COLO668 (cell line): ENCODE measurements at regions not wholly inside any gene's neighbourhood (a gene's known extent, or its start where the extent isn't known, plus 50 kb on each side); places are given as distances from the start of the nearest gene placed in this dataset.

Experiments used
- DNase-seq: peaks from one replicate; lab custom pipeline; 2025; ENCODE audit not compliant: unreplicated experiment; lab: John Stamatoyannopoulos, UW

DNA sequence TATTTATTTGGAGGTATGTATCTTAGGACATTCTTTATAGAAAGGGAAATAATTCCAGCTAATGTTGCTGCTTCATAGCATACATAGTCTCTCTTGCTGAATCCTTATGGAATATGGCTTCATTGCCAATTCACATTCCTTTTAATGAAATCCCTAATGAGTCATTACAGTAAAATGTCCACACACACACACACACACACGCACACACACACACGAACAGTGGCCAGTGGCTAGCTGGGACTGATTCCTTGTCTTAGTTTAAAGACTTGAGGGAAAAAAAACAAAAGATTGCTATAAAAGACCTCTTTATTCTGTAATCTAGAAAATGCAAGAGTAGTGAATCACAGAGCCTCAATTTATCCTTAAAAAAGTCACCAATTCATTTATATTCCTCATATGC lies 301.6 kb downstream of the SLITRK6 start:
- DNase-seq = no peak

DNA sequence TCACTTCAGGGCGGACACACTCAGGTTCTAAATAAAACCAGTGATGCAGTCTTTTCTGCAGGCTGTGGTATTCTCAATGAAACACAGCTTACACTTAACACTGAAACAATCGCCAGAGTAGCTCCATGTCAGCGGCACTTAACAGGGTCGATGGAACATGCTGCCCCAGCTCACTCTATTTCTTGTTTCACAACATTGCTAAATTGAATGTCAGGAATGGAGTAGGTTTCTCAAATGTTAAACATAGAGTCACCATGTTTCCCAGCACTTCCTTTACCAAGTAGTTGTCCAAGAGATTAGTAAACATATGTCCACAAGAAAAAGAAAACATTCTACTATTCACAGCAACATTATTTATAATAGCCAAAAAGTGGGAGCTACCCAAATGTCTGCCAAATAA lies 306.9 kb downstream of the SLITRK6 start:
- DNase-seq = no peak

DNA sequence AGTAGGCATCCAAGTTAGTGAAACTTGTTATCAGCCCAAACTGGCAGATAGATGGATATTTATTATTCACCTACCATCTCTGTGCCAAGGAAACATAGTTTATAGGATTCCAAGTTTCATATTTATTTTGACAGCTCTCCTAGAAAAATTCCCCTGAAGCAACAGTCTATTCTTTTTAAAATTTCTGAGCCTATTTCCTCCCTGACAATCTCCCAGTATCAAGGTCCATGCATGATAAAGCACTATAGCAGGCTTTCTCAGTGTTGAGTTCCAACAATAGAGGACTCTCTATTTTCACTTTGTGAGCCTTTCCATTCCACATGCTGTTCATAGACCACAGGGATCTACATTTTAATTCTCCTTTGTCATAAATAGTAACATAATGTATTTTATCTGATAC lies 312.6 kb downstream of the SLITRK6 start:
- DNase-seq = no peak

DNA sequence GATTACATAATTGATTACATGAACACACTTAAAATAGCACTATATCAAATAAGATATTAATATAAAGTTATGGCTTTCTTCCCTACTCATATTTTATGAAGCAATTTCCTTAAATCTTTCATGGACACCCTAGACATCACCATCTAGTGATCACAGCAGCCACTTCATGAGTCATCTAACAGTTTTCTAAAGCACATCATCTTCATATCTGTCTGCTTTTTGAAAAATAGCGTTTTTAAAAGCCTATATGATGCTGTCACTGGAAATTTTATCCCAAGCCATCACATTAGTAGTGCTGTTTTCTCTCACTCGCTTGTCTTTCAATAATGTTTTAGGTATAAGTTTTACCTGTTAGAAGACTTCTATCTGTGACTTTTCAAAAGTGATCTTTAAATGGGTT lies 326.1 kb downstream of the SLITRK6 start:
- DNase-seq = no peak

DNA sequence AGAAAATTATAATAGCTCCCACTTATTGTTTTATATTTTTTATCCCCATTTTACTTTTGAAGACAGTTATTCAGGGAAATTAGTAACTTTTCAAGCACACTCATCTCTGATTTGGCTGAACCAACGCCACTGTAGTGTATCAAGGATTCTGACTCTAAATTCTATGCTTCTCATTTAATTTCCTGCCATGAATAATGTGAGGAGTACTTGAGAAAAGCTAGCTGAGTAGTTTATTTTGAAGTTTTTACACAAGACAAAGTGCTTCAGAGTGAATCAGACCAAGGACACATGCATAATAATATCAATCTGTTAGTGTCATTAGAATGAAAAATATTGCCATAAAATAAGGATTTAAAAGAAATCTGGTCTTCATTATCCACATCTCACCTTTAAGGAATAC lies 329.9 kb downstream of the SLITRK6 start:
- no peak for DNase-seq

DNA sequence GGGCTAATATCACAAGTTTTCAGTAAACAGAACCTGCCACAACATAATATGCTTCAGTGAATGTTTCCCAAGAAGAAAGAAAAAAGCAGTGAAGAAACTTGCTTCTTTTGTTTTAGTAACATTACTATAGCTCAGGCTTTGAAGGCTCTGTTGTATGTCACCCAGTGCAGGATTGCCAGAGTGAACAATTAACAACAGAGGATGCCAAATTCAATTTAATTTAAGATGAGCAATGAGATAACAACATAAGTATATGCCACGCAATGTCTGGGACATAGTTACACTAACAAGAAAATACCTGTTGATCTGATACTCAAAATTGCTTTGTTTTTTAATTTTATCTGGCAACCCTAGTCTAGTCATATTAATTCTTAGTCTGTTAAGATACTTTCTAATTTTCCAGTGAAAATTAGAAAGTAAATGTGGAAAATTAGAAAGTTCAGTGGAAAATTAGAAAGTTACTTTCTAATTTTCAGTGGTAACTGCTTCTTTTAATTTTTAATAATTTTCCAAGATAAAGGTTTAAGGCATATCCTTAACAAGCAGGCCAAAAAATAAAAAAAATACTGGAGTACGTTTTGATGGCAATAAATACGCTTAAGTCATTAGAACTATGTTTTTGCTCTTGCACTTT lies 336.3 kb downstream of the SLITRK6 start:
- no peak for DNase-seq

DNA sequence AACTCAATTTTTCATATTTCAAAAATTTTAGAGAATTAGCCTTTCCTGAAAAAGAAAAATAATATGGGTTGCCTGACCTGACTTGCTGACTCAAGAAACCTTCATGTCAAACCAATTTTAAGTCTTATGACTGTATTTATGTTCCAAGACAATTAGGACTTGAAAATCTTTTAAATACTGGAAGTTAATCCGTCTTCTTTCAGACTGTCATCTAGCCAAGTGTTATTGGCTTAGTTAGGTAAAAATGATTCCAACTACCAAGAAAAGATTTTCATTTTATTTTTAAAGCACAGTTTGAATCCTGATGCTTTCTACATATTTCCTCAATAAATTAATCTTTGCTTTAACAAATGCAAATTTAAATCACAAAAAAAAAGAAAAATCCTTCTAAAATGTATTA lies 337.6 kb downstream of the SLITRK6 start:
- DNase-seq = no peak

DNA sequence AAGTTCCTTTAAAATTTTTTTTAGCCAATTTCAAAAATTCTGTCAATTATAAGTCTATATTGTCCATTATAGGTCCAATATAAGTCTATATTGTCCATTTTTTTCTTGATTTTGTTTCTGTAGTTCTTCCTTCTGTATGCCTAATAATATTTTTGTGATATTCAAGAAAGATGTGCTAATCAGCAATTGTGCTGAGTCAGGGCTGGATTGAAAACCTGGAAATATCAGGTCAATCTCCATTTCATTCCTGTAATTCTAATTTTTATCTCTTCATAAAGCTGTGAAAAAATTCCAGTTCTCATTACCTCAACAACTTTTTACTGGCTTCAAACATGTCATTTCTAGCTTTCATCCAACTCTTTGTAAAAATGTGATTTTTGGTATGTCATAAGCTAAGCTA lies 353.7 kb downstream of the SLITRK6 start:
- no peak for DNase-seq

DNA sequence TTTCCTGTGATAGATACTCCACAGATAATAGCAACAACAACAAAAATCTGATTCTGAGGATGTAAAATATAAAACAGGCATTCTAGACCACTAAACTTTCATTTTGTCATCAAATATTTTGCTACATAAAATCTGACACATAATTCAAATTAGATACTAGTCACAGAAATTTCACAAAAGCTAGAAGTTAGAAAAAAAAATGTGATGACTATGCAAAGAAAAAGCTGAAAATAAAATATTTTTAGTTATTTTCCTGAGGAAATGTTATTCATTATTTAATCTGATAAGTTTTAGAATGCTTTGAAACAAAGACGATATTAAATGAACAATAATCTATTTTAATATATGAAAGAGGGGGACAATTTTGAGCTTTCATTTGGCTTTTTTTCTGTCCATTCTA lies 357.2 kb downstream of the SLITRK6 start:
- DNase-seq = no peak

DNA sequence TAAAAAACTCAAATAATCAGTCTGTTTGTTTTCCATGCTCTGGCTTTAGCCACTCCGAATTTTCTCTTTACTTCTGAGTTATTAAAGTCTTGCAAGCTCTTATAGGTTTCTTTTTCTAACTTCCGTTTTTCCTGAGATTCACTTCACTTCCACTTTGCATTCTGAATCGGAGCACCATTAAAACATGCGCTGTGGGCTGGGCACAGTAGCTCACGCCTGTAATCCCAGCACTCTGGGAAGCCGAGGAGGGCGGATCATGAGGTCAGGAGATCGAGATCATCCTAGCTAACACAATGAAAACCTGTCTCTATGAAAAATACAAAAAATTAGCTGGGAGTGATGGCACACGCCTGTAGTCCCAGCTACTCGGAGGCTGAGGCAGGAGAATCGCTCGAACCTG lies 357.9 kb downstream of the SLITRK6 start:
- DNase-seq = no peak

DNA sequence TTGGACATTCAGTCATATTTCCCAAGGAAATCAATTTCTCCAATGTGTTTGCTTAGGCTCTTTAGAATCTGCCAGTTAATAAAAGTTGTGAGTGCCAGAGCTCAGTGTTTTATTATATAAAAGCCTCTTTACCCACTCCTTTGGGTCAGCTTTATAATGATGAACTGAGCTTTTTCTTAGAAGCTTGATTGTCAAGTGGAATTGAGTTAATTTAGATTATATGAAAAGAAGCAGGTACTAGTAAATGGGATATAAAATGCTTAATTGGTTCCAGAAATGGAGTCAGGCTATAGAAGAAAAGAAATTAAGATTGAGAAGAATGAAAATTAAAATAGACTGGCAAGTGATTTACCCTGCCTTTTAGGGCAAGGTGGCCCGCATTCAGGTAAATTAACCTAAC lies 363.2 kb downstream of the SLITRK6 start:
- DNase-seq = no peak

DNA sequence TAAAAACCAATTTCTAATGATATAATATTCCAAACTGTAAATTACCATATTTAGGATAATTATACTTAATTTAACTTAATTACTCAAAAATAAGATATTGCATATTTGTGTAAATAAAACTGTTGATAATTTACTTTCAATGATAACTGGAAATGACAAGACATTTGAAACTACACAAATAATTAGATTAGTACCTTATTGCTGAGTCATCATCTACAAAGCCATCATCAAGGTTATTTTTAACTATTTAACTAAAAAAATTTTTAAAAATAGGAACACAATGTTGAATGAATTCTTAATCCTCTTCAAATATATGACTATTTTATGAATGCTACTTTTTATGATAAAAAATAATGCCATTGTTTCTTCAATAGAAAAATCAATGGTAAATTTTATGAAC lies 364.3 kb downstream of the SLITRK6 start:
- DNase-seq = no peak

DNA sequence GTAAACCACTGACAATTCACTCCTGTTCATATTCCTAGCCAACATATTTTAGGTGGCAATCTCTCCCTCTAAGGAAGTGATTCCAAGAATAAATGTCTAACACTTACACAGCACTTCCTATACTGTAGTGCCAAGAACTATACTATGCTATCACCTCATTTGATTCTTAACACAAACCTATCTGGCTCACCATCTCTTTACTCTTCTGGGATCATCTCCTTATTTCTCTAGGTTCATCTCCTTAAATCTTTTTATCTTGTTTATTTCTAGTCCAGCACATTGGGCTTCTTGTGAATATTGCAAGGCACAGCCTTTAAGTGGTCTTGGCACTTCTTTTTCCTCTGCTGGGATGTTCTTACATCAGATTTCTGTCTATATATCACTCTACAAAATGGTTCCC lies 366.3 kb downstream of the SLITRK6 start:
- DNase-seq = no peak

DNA sequence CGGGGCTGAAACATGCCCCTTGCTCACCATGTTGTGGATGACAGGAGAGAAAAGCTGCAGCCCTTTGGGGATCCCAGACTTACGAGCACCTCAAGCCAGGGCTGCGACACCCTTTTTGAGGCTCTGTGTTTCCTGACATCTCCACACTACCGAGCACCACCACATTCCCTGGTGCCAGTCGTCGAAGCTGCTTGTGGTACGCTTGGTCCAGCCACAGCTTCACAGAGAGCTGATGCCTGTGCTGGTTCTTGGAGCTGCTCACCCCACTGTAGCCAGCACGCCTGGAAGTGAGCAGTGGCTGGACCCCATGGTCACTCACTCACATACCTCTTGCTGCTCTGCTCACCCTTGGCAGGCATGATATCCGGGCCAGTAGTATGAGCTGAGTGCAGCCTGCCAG lies 367.5 kb downstream of the SLITRK6 start:
- DNase-seq = no peak

DNA sequence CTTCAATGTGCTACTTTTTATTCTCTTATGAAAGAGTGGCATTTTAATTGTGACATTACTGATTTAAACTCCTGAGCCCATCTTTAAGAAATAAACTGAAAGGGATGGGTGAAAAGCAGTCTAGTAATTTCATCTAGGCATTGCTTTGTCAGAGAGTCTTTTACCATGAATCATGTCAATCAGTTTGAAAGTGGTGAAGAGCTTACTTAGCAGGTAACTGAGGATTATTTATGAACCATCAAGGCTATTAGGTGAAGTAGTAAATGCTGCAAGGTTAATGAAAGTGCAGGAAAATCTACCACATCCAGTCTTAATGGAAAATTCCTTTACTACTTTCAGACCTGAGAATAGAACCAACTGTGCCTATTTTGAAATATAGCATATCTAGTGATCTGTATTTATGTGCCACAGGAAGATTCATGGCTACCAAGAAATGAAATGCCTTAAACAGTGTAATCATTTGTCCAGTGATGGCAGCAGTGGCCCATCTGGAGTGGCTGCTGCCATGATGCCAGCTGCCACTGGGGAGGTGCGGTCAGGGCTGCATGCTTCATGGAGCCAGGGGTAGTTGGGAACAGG lies 368.9 kb downstream of the SLITRK6 start:
- no peak for DNase-seq

DNA sequence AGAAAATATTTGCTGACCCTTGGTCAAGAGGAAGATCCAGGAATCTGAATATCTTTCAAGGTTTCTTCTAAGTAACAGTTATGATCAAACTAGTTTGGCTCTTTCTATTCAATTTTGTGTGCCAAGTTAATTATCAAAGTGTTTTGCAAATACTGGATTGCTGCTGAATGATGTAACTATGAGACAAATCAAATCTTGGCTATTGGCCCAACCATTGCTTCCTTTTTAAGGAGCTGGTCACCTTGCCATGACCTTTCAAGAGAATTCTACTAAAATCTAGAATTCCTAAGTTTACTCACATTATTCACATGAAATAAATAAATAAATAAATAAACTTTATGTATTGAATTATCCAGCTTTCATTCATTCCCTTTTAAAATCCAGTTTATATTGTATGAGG lies 371.8 kb downstream of the SLITRK6 start:
- DNase-seq = no peak

DNA sequence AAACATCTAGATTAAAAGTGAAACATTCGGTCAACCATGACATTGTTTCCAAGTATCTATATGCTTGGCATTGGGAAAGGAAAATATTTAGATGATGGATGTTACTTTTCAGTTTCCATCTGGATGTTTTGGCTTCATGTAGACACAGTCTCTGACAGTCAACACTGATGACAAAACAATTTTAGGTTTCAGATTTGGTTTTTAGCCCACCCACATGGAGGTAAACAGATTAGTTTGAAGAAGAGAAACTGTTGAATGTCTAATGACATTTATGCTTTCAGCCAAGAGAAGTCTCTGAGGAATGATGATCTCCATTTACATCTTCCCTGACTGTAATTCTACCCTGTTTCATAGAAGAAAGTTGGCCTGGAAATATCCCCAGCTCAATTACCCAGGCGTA lies 379.1 kb downstream of the SLITRK6 start:
- no peak for DNase-seq

DNA sequence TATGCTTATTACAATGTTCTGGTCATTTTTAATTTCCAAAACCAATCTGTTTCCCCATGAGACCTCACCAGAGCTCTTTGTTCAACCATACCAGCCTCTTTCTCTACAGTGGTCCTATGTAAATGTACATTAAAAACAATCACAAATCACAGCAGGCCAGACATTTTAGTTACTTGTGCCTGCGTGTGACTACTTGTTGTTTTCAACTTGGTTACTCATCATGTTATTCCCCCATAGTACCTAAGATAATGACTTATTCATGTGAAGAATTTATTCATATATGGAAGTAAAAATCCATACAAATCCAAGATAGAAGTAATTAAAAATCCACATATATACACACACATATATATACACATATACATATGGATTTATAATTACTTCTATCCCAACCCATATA lies 379.6 kb downstream of the SLITRK6 start:
- no peak for DNase-seq

DNA sequence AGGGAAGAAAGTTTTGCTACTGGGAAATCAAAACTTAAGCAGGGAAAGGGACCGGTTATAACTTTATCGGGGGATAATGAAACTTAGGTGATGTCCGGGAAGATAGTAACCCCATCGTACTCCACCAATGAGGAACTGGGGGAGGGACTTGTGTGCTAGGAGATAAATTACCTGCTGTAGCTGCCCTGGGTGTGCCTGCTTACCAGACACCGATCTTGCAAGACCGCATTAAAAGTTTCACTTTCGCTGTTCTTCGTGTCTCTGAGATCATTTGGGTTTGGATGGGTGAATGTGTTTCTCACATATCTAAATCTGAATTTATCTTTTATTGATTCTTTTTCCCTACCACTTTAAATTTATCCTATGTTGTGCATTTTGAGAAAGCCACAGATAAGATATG lies 381.4 kb downstream of the SLITRK6 start:
- DNase-seq = no peak

DNA sequence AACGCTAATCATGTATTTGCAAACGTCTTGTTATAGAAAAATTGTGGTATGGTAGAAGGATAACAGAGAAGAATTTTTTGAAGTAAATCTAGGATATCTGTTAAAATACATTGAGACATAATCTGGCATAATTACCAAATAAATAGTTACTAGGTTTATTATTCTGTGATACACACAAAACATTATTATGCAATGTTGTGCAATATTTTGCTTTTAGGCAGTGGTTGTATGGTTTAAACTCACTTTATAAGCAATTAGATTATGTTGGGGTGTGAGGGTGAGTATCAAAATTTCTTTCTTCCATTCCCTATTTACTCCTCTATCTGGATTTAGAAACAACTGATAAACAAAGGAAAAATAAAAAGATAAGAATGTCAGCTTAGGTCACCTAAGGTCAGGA lies 385.6 kb downstream of the SLITRK6 start:
- no peak for DNase-seq

DNA sequence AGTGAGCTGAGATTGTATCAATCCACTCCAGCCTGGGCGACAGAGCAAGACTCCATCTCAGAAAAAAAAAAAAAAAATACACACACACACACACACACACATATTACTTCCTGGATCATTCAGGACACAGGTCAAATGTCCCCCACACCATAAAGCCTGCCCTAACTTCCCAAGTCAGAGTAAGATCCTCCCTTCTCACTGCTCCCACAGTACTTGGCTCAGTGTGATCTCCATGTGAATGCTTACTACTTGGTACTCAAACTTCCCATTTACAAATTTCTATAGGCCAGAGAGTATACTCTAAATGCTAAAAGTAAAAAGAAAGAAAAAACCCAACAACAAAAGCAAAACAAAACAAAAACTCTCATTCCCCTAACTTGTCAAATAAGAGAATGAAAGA lies 386.8 kb downstream of the SLITRK6 start:
- DNase-seq = no peak

DNA sequence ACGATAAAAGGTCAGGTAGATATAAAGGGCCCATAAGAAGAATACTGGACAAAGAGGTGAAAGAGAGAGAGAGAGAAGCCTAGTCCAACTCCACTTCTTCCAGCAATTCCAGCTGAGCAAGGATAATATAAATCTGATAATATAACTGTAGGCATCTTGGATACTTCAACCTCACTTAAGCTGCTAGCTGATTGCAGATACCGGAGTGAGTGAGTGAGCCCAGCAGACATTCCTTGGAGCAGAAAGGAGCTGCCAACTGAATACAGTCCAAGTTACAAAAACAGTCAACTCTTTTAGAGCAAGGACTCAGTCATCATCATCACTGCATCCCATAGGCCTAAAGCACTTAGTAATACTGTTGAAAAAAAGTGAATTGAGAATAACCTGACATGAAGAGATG lies 387.6 kb downstream of the SLITRK6 start:
- no peak for DNase-seq

DNA sequence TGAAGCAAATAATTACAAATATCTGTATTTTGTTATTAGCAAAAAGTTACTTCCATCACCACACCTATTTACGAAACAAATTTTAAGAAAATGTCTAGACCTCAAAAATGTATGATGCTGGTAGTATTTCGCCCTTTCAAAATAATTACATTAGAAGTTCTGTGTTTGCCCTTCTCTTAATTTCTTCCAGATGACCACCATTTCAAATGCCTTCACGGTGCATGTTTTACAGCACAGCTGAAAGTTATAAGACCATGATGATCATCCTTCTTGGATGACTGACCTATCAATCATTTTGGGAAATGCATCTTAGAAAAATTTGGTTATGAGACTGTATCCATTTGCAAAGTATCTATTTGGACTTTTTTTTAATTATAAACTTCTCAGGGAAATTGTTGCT lies 390.8 kb downstream of the SLITRK6 start:
- DNase-seq = no peak
